Osteocyte (in vitro differentiated cells): ENCODE measurements at regions not wholly inside any gene's neighbourhood (a gene's known extent, or its start where the extent isn't known, plus 50 kb on each side); places are given as distances from the start of the nearest gene placed in this dataset.
"Not testable (repeated sequence)": the region's sequence is repeated elsewhere in the genome, so short reads cannot be mapped to it uniquely, and the experiment has no call there.

ENCODE experiments used
- DNase-seq: peaks from one replicate; pipeline ENCODE4 v3.0.0; 2021; ENCODE audit warnings: mixed read lengths; ENCODE audit not compliant: unreplicated experiment; ENCODE audit errors: extremely low spot score
- H3K27ac Mint-ChIP-seq: one replicate; pipeline ENCODE4 v1.8.0; 2021; ENCODE audit warnings: mild to moderate bottlenecking, mixed read lengths; ENCODE audit not compliant: unreplicated experiment
- H3K27me3 Mint-ChIP-seq: one replicate; pipeline ENCODE4 v1.8.0; 2021; ENCODE audit warnings: mixed read lengths; ENCODE audit not compliant: unreplicated experiment
- H3K36me3 Mint-ChIP-seq: one replicate; pipeline ENCODE4 v1.8.0; 2021; ENCODE audit warnings: mixed read lengths; ENCODE audit not compliant: unreplicated experiment
- H3K4me1 Mint-ChIP-seq: one replicate; pipeline ENCODE4 v1.8.0; 2021; ENCODE audit warnings: mixed read lengths; ENCODE audit not compliant: unreplicated experiment
- H3K4me3 Mint-ChIP-seq: one replicate; pipeline ENCODE4 v1.8.0; 2021; ENCODE audit warnings: mild to moderate bottlenecking, moderate library complexity, mixed read lengths; ENCODE audit not compliant: unreplicated experiment
- H3K9me3 Mint-ChIP-seq: one replicate; pipeline ENCODE4 v1.8.0; 2021; ENCODE audit warnings: mixed read lengths; ENCODE audit not compliant: unreplicated experiment
- TF ChIP-seq, protein P1 (sequence below): fragments of 200-600 bp; sonication (generic); IDR thresholded peaks from 2 replicates; pipeline ENCODE4 v1.5.0; 2021; ENCODE audit warnings: antibody characterized with exemption, mild to moderate bottlenecking, moderate library complexity

- no peaks in the 10 kb centered on the region for H3K36me3 Mint-ChIP-seq
- H3K9me3 Mint-ChIP-seq: peaks cover 50% of the 10 kb centered on the region
- no peak overlapping the region for H3K27ac Mint-ChIP-seq
- DNase-seq: no peak
- H3K4me3 Mint-ChIP-seq: no peak overlapping the region
- no peaks in the 10 kb centered on the region for H3K4me1 Mint-ChIP-seq
- no peaks in the 10 kb centered on the region for H3K27me3 Mint-ChIP-seq
- TF ChIP-seq, protein P1, sequence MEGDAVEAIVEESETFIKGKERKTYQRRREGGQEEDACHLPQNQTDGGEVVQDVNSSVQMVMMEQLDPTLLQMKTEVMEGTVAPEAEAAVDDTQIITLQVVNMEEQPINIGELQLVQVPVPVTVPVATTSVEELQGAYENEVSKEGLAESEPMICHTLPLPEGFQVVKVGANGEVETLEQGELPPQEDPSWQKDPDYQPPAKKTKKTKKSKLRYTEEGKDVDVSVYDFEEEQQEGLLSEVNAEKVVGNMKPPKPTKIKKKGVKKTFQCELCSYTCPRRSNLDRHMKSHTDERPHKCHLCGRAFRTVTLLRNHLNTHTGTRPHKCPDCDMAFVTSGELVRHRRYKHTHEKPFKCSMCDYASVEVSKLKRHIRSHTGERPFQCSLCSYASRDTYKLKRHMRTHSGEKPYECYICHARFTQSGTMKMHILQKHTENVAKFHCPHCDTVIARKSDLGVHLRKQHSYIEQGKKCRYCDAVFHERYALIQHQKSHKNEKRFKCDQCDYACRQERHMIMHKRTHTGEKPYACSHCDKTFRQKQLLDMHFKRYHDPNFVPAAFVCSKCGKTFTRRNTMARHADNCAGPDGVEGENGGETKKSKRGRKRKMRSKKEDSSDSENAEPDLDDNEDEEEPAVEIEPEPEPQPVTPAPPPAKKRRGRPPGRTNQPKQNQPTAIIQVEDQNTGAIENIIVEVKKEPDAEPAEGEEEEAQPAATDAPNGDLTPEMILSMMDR: no peak
Measured at GRCh38 chr19:24004166-24004565, 82.8 kb upstream of the ZNF254 start.

- Mint-ChIP-seq H3K9me3 (no peaks in the 10 kb centered on the region), H3K4me1 (peaks cover 16% of the 10 kb centered on the region), H3K27ac (no peak overlapping the region), H3K27me3 (no peaks in the 10 kb centered on the region), H3K36me3 (peaks cover 1% of the 10 kb centered on the region), H3K4me3 (no peak overlapping the region)
- DNase-seq: no peak
- TF ChIP-seq, protein P1: no peak
Measured at GRCh38 chr19:24029941-24030636, 56.9 kb upstream of the ZNF254 start.

DNA sequence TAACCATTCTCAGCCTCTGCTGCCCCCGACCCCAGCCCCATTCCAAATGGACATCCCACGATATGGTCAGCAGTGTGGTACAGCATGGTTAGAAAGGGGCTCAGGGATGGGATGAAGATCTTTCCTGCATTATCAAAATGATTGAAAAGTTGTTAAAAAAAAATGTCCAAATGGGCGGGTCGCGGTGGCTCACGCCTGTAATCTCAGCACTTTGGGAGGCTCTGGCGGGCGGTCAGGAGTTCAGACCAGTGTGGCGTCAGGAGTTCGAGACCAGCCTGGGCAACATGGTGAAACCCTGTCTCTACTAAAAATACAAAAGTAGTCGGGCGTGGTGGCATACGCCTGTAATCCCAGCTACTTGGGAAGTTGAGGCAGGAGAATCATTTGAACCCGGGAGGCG, 54.3 kb upstream of the ZNF254 start:
- no peaks in the 10 kb centered on the region for H3K9me3 Mint-ChIP-seq
- TF ChIP-seq, protein P1: no peak
- no peaks in the 10 kb centered on the region for H3K27me3 Mint-ChIP-seq
- H3K36me3 Mint-ChIP-seq: peaks cover 18% of the 10 kb centered on the region
- peak overlapping the region; percentile 100 for H3K27ac Mint-ChIP-seq
- H3K4me1 Mint-ChIP-seq: peaks cover 32% of the 10 kb centered on the region
- no peak for DNase-seq
- H3K4me3 Mint-ChIP-seq: peak overlapping the region; percentile 100

DNA sequence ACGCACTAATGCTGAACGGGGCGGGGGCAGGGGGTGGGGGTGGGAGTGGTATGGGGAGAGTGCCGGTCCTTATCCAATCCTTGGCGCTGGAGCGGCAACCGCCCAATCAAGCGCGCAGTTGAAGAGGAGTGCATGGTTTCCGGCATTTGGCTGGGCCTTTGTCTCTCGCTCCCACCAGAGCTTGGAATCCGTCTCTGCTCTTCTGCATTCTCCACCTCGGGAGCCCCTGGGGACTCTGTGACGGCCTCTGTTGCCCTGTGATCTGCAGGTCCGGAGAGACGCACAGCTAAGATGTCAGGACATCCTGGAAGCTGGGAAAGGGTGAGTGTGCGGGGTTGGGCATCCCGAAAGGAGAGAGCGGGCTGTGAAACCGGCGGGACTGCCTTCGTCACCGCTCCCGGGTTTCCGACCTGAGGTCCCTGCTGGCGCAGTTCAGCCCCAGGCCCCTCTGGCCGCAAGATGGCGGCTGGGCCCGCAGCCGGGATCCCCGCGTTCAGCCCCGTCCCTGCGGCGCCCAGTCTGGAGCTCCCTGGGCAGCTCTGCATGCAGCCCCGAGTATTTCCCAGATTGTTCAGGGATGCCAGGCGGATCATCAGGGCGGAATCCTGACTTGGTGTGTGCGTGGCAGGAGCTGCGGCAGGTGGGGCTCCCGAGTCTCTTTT, 53.6 kb upstream of the ZNF254 start:
- TF ChIP-seq, protein P1: no peak
- H3K4me3 Mint-ChIP-seq: peak overlapping the region; percentile 100
- no peaks in the 10 kb centered on the region for H3K27me3 Mint-ChIP-seq
- H3K36me3 Mint-ChIP-seq: peaks cover 22% of the 10 kb centered on the region
- DNase-seq: peak; percentile 94
- peaks cover 32% of the 10 kb centered on the region for H3K4me1 Mint-ChIP-seq
- no peaks in the 10 kb centered on the region for H3K9me3 Mint-ChIP-seq
- peak overlapping the region; percentile 100 for H3K27ac Mint-ChIP-seq

GRCh38 chr19:24033963-24034342, 53.0 kb upstream of the ZNF254 start:
- peaks cover 33% of the 10 kb centered on the region for H3K4me1 Mint-ChIP-seq
- H3K4me3 Mint-ChIP-seq: peak overlapping the region; percentile 100
- peak overlapping the region; percentile 100 for H3K27ac Mint-ChIP-seq
- TF ChIP-seq, protein P1: no peak
- H3K27me3 Mint-ChIP-seq: no peaks in the 10 kb centered on the region
- no peaks in the 10 kb centered on the region for H3K9me3 Mint-ChIP-seq
- DNase-seq: no peak
- H3K36me3 Mint-ChIP-seq: peaks cover 27% of the 10 kb centered on the region

DNA sequence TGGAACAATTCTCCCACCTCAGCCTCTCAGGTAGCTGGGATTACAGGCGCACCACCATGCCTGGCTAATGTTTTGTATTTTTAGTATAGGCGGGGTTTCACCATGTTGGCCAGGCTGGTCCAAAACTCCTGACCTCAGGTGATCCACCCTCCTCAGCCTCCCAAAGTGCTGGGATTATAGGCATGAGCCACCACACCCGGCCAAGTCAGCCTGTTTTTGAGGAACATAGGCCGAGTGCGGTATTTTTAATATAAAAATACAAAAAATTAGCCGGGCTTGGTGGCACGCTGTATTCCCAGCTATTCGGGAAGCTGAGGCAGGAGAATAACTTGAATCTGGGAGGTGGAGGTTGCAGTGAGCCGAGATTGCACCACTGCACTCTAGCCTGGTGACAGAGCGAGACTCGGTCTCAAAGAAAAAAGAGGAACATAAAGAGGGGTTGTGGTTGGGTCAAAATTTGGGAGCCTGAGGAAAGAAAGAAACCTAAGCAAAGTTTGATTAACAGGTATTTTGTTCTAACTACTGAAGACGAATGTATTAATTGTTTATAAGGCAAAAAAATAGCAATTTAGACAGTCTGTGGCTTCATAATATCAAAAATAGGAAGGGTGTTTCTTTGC, 51.6 kb upstream of the ZNF254 start:
- not testable (repeated sequence) for DNase-seq, H3K9me3 Mint-ChIP-seq, H3K27me3 Mint-ChIP-seq
- Mint-ChIP-seq H3K27ac (peak overlapping the region; percentile 100), H3K4me3 (peak overlapping the region; percentile 100), H3K36me3 (peaks cover 32% of the 10 kb centered on the region), H3K4me1 (peaks cover 35% of the 10 kb centered on the region)
